ENCODE measurements at regions not wholly inside any gene's neighbourhood (a gene's known extent, or its start where the extent isn't known, plus 50 kb on each side); places are given as distances from the start of the nearest gene placed in this dataset.
"Not testable (repeated sequence)": the region's sequence is repeated elsewhere in the genome, so short reads cannot be mapped to it uniquely, and the experiment has no call there.

DNA sequence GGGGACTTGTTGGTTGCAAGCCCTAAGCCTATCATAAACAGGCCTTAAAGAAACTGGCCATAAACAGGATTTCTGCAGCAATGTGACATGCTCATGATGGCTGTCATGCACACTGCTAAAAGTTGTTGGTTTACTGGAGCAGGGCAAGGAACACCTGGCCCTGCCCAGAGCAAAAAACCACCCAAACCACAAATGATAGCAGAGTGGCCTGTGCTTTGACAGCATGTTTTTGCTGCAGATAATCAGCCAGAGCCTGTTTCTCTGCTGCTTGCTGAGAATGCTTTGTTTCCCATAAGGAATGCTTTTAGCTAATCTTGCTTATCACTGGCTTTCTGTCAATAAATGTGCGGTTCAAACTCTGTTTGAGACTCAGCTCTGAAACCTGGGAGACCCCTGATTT lies 144.9 kb upstream of the ZNF91 start:
- TF ChIP-seq, protein P1, sequence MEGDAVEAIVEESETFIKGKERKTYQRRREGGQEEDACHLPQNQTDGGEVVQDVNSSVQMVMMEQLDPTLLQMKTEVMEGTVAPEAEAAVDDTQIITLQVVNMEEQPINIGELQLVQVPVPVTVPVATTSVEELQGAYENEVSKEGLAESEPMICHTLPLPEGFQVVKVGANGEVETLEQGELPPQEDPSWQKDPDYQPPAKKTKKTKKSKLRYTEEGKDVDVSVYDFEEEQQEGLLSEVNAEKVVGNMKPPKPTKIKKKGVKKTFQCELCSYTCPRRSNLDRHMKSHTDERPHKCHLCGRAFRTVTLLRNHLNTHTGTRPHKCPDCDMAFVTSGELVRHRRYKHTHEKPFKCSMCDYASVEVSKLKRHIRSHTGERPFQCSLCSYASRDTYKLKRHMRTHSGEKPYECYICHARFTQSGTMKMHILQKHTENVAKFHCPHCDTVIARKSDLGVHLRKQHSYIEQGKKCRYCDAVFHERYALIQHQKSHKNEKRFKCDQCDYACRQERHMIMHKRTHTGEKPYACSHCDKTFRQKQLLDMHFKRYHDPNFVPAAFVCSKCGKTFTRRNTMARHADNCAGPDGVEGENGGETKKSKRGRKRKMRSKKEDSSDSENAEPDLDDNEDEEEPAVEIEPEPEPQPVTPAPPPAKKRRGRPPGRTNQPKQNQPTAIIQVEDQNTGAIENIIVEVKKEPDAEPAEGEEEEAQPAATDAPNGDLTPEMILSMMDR (conservative IDR thresholded peaks at IDR 0.05 in 1 of 2, IDR thresholded peaks at IDR 0.05 in 1 of 2; ENCODE audit: extremely low read depth in 1 of 2, insufficient read depth in 1 of 2, low read depth in 1 of 2, low read length in 2 of 2): not testable (repeated sequence)
- TF ChIP-seq EZH2 (IDR thresholded peaks at IDR 0.05; ENCODE audit: borderline replicate concordance, low read length): not testable (repeated sequence)

Measured in mammary epithelial cell (primary cell).